Erythroblast (primary cell): ENCODE measurements at regions not wholly inside any gene's neighbourhood (a gene's known extent, or its start where the extent isn't known, plus 50 kb on each side); places are given as distances from the start of the nearest gene placed in this dataset.

Experiments used
- GATA1 ChIP-seq: IDR thresholded peaks from 2 replicates; pipeline ENCODE4 v1.6.1; 2011; ENCODE audit warnings: low read depth, mild to moderate bottlenecking, control low read depth, low read length, moderate library complexity
- POLR2A ChIP-seq: IDR thresholded peaks from 2 replicates; pipeline ENCODE4 v1.6.1; 2011; ENCODE audit warnings: mild to moderate bottlenecking, low read length

DNA sequence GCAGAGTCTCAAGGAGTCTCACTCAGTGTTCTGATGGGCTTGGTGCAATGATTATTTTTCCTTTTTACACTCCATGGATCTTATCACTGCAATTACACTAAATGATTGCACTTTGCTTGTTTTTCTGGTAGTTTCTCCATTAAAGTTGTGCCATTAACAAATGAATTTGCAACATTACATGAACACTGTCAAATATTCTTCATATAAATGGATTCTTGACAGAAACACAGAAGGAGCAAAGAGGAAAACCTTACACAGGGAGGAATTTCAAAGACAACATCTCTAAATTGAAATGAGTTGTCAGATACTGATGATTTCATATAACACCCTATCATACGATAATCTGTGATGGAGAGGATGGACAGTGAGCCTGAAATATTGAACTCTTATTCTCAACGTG is 65.4 kb upstream of the CHST9 start:
- TF ChIP-seq POLR2A (no peak), GATA1 (no peak)
